ENCODE measurements at regions not wholly inside any gene's neighbourhood (a gene's known extent, or its start where the extent isn't known, plus 50 kb on each side); places are given as distances from the start of the nearest gene placed in this dataset.

DNA sequence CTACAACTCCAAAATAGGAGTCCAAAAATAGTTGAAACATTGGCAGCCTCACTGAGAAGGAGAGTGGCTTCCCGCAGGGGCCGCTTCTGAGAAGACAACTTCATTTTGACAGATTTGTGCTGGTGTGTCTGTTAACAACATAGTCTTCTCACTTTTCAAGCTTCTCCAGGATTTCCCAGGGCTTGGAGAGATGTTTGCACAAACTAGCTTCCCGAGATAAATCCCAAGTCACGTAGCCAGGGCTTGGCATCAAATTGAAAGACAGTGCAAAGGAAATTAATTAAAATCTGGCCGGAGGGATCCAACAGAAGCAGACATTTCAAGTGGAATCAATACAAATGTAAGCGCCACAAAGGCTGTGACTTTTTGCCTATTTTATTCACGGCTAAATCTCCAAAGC lies 630.2 kb downstream of the DHX35 start:
- no peak overlapping the region for H3K4me3 ChIP-seq (ENCODE audit: low read length)
- CTCF ChIA-PET: no interaction called here

DNA sequence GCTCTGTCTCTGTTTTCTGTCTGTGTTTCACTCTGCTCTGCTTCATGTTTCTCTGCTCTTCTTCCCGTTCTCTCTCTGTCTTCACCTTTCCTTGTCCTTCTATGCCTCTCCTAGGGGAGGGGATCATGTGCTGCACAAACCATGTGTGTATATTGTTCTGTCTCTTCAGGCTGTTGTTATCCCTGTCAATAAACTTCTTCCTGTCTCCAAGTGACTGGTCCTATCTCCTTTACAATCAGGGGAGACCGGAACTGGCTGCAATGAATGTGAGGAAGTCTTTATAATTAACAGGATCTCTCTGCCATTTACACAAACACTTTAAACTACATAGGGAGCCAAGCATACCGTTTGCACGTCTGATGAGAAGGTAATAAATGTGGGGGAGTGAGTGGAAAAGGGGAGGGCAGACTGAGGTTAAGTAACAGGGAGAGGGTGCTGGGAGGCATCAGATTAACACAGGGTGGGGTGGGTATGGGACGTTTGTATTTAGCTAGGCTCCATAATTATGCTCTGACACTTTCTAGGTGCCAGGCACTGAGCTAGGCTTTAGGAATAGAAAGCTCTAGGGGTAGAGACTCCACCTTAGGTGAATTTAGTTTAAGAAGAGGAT lies 626.1 kb downstream of the DHX35 start:
- no peak overlapping the region for H3K27ac ChIP-seq (ENCODE audit: low read depth, low read length)
- H3K27me3 ChIP-seq (ENCODE audit: insufficient read depth, low read length, poor library complexity, severe bottlenecking): no peaks in the 10 kb centered on the region
- no peaks in the 10 kb centered on the region for H3K36me3 ChIP-seq (ENCODE audit: insufficient read depth, low read length)
- ChIA-PET POLR2A (no interaction called here), CTCF (no interaction called here)
- Mint-ChIP-seq H3K36me3 (peaks cover 0 to 3% (median 0%) of the 10 kb centered on the region in 3 donors), H3K27me3 (peaks cover 0 to 5% of the 10 kb centered on the region in 2 donors), H3K9me3 (peaks cover 2 to 12% (median 5%) of the 10 kb centered on the region in 5 donors), H3K27ac (no peak overlapping the region), H3K4me1 (no peaks in the 10 kb centered on the region), H3K4me3 (no peak overlapping the region)
- no peaks in the 10 kb centered on the region for H3K9me3 ChIP-seq (ENCODE audit: low read length)
- DNase-seq: no peak
- H3K4me3 ChIP-seq (ENCODE audit: low read length): no peak overlapping the region
- H3K4me1 ChIP-seq (ENCODE audit: insufficient read depth, low read length): no peaks in the 10 kb centered on the region

More for the DNA sequence above, 630.2 kb downstream of the DHX35 start:
- no peaks in the 10 kb centered on the region for H3K36me3 ChIP-seq (ENCODE audit: insufficient read depth, low read length)
- POLR2A ChIA-PET: no interaction called here
- peaks cover 0 to 2% (median 0%) of the 10 kb centered on the region in 5 donors for H3K9me3 Mint-ChIP-seq
- no peaks in the 10 kb centered on the region for H3K4me1 ChIP-seq (ENCODE audit: insufficient read depth, low read length)
- no peaks in the 10 kb centered on the region for H3K4me1 Mint-ChIP-seq
- no peaks in the 10 kb centered on the region for H3K9me3 ChIP-seq (ENCODE audit: low read length)
- no peaks in the 10 kb centered on the region for H3K27me3 ChIP-seq (ENCODE audit: insufficient read depth, low read length, poor library complexity, severe bottlenecking)
- H3K27me3 Mint-ChIP-seq: peaks cover 0 to 5% of the 10 kb centered on the region in 2 donors
- no peak overlapping the region for H3K27ac ChIP-seq (ENCODE audit: low read depth, low read length)
- no peaks in the 10 kb centered on the region for H3K36me3 Mint-ChIP-seq
- no peak overlapping the region for H3K27ac Mint-ChIP-seq
- DNase-seq: no peak
- H3K4me3 Mint-ChIP-seq: no peak overlapping the region

DNA sequence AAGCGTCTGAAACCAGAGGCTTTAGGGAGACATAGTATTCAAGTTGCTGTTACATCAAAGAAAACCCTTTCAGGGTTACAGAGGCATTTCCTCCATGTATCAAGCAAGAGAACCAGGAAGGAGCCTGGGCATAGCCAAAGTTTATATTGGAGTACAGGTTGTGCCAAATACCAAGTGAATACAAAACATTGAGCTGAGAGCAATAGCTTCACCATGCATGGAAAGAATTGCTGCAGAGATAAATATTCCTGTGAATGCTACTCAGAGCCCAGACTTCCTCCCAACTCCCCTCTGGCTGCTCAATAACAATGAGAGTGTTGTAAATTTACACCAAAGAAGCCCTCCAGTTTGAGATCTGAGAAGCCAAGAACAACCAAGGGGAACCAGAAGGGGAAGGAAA lies 618.9 kb downstream of the DHX35 start:
- Mint-ChIP-seq H3K4me3 (no peak overlapping the region), H3K27ac (no peak overlapping the region)

DNA sequence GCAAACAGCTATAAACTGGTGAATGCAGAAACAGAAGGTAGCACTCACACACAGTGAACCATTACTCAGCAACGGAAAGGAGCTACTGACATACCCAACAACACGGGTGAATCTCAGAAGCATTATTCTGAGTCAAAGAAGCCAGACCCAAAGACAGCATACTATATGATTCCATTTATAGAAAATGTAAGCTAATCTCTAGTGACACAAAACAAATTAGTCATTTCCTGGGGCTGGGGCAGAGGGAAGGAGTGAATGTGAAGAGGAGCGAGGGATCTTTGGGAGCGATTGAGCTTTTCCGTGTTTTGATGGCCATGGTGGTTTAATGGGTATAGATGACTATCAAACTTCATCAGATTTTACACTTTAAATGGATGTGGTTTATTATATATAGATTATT lies 614.6 kb downstream of the DHX35 start:
- Mint-ChIP-seq H3K27me3 (peaks cover 0 to 2% of the 10 kb centered on the region in 2 donors), H3K9me3 (peaks cover 0 to 7% (median 3%) of the 10 kb centered on the region in 5 donors), H3K27ac (no peak overlapping the region), H3K36me3 (no peaks in the 10 kb centered on the region), H3K4me1 (no peaks in the 10 kb centered on the region), H3K4me3 (no peak overlapping the region)
- no peaks in the 10 kb centered on the region for H3K36me3 ChIP-seq (ENCODE audit: insufficient read depth, low read length)
- DNase-seq: no peak
- no peaks in the 10 kb centered on the region for H3K27me3 ChIP-seq (ENCODE audit: insufficient read depth, low read length, poor library complexity, severe bottlenecking)
- ChIA-PET CTCF (no interaction called here), POLR2A (no interaction called here)
- no peak overlapping the region for H3K27ac ChIP-seq (ENCODE audit: low read depth, low read length)
- H3K4me3 ChIP-seq (ENCODE audit: low read length): no peak overlapping the region
- H3K4me1 ChIP-seq (ENCODE audit: insufficient read depth, low read length): no peaks in the 10 kb centered on the region
- H3K9me3 ChIP-seq (ENCODE audit: low read length): no peaks in the 10 kb centered on the region

More for the DNA sequence above, 618.9 kb downstream of the DHX35 start:
- peaks cover 2 to 9% (median 7%) of the 10 kb centered on the region in 5 donors for H3K9me3 Mint-ChIP-seq
- Histone ChIP-seq H3K36me3 (ENCODE audit: insufficient read depth, low read length) (no peaks in the 10 kb centered on the region), H3K4me3 (ENCODE audit: low read length) (no peak overlapping the region), H3K9me3 (ENCODE audit: low read length) (no peaks in the 10 kb centered on the region), H3K4me1 (ENCODE audit: insufficient read depth, low read length) (no peaks in the 10 kb centered on the region), H3K27ac (ENCODE audit: low read depth, low read length) (no peak overlapping the region), H3K27me3 (ENCODE audit: insufficient read depth, low read length, poor library complexity, severe bottlenecking) (no peaks in the 10 kb centered on the region)
- ChIA-PET POLR2A (no interaction called here), CTCF (no interaction called here)
- H3K4me1 Mint-ChIP-seq: no peaks in the 10 kb centered on the region
- H3K27me3 Mint-ChIP-seq: no peaks in the 10 kb centered on the region
- no peak for DNase-seq
- H3K36me3 Mint-ChIP-seq: no peaks in the 10 kb centered on the region

DNA sequence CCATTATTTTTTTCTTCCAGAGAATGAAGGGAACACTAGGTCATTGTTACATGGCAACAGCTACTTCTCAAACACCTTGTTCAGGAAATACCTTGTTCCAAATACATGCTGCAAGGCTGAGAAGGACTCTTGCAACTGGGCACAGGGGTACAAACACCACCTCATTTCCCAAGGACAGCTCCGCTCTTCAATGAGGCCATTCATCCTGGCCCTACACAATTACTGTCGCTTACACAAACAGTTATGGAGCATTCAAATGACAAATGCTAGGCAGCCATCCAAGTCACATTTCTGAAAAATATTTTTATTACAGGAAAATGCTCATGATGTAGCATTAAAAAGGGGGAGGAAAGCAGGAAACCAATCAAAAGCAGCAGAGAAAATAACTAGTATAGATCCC lies 611.9 kb downstream of the DHX35 start:
- H3K27me3 Mint-ChIP-seq: peaks cover 0 to 2% of the 10 kb centered on the region in 2 donors
- Histone ChIP-seq H3K27ac (ENCODE audit: low read depth, low read length) (no peak overlapping the region), H3K4me1 (ENCODE audit: insufficient read depth, low read length) (no peaks in the 10 kb centered on the region), H3K27me3 (ENCODE audit: insufficient read depth, low read length, poor library complexity, severe bottlenecking) (no peaks in the 10 kb centered on the region), H3K36me3 (ENCODE audit: insufficient read depth, low read length) (no peaks in the 10 kb centered on the region), H3K9me3 (ENCODE audit: low read length) (no peaks in the 10 kb centered on the region), H3K4me3 (ENCODE audit: low read length) (no peak overlapping the region)
- H3K36me3 Mint-ChIP-seq: no peaks in the 10 kb centered on the region
- ChIA-PET POLR2A (no interaction called here), CTCF (no interaction called here)
- H3K9me3 Mint-ChIP-seq: peaks cover 0 to 7% (median 3%) of the 10 kb centered on the region in 5 donors
- no peak overlapping the region for H3K4me3 Mint-ChIP-seq
- H3K27ac Mint-ChIP-seq: no peak overlapping the region
- H3K4me1 Mint-ChIP-seq: no peaks in the 10 kb centered on the region
- no peak for DNase-seq

DNA sequence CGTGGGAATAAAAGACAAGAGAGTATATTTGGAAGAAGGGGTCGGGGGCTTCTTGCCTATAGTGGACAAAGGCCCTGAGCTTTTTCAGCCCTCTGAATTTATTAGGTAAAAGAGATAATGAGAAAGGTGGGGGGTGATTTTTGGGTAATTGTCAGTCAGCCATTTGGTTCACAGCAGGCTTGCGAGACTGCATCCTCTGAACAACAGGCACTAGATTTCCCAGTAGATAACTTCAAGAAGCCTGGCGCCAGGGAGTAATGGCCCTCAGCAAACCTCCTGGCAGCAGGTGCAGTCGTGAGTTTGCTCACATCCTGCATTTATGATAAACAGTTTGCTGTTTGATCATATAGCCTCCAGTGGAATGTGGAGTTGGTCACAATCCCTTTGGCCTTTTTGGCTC lies 609.0 kb downstream of the DHX35 start:
- H3K4me3 Mint-ChIP-seq: no peak overlapping the region
- no peaks in the 10 kb centered on the region for H3K4me1 Mint-ChIP-seq
- no peak overlapping the region for H3K27ac Mint-ChIP-seq
- ChIA-PET POLR2A (no interaction called here), CTCF (no interaction called here)
- H3K36me3 ChIP-seq (ENCODE audit: insufficient read depth, low read length): no peaks in the 10 kb centered on the region
- H3K9me3 ChIP-seq (ENCODE audit: low read length): no peaks in the 10 kb centered on the region
- H3K36me3 Mint-ChIP-seq: no peaks in the 10 kb centered on the region
- peaks cover 0 to 7% (median 3%) of the 10 kb centered on the region in 5 donors for H3K9me3 Mint-ChIP-seq
- peaks cover 0 to 2% of the 10 kb centered on the region in 2 donors for H3K27me3 Mint-ChIP-seq
- H3K27ac ChIP-seq (ENCODE audit: low read depth, low read length): no peak overlapping the region
- no peak for DNase-seq
- H3K4me1 ChIP-seq (ENCODE audit: insufficient read depth, low read length): no peaks in the 10 kb centered on the region
- no peaks in the 10 kb centered on the region for H3K27me3 ChIP-seq (ENCODE audit: insufficient read depth, low read length, poor library complexity, severe bottlenecking)
- no peak overlapping the region for H3K4me3 ChIP-seq (ENCODE audit: low read length)

DNA sequence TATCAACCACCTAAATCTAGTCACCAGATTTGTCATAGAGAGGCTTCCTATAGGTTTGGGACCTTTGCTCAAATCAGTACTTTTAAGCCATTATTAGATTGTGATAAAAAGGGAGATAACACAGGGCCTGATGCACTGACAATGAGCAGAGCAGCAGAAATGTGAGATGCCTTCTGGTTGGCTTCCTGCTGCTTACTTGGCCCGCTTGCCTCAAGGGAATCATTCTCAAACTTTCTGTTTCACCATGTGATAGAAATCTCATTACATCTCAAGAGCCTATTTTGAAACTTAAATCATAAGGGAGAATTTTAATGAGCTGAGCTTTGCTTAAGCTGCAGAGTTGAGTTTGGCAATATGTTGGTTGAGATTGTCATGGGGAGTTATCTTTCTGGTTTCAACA lies 606.0 kb downstream of the DHX35 start:
- Mint-ChIP-seq H3K4me1 (no peaks in the 10 kb centered on the region), H3K4me3 (no peak overlapping the region), H3K27ac (no peak overlapping the region), H3K9me3 (peaks cover 0 to 2% (median 0%) of the 10 kb centered on the region in 5 donors), H3K27me3 (no peaks in the 10 kb centered on the region), H3K36me3 (no peaks in the 10 kb centered on the region)
- no peaks in the 10 kb centered on the region for H3K4me1 ChIP-seq (ENCODE audit: insufficient read depth, low read length)
- H3K9me3 ChIP-seq (ENCODE audit: low read length): no peaks in the 10 kb centered on the region
- H3K27ac ChIP-seq (ENCODE audit: low read depth, low read length): no peak overlapping the region
- ChIA-PET CTCF (no interaction called here), POLR2A (no interaction called here)
- H3K27me3 ChIP-seq (ENCODE audit: insufficient read depth, low read length, poor library complexity, severe bottlenecking): no peaks in the 10 kb centered on the region
- DNase-seq: no peak
- H3K36me3 ChIP-seq (ENCODE audit: insufficient read depth, low read length): no peaks in the 10 kb centered on the region
- H3K4me3 ChIP-seq (ENCODE audit: low read length): no peak overlapping the region

DNA sequence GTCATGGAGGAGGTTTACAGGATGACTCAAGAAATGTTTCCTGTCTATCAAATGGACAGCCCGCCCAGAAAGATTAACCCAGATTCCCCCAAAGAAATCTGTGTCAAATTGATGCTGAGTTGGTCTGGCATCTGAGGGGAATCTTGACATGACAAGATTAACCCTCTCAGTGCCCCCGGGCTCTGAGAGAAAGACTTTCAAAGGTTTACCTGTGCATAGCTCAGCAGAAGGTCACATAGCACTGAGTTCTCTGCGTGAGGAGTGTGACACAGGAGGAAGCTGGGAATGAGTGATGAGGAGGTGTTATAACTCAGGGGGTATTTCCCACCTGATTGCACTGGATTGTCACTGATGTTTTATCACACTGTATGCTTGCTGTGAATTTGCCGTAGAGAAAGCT lies 601.2 kb downstream of the DHX35 start:
- no peak overlapping the region for H3K4me3 ChIP-seq (ENCODE audit: low read length)
- Mint-ChIP-seq H3K36me3 (no peaks in the 10 kb centered on the region), H3K4me3 (no peak overlapping the region), H3K4me1 (no peaks in the 10 kb centered on the region), H3K27ac (no peak overlapping the region), H3K9me3 (no peaks in the 10 kb centered on the region), H3K27me3 (no peaks in the 10 kb centered on the region)
- DNase-seq: no peak
- ChIA-PET CTCF (no interaction called here), POLR2A (no interaction called here)
- no peak overlapping the region for H3K27ac ChIP-seq (ENCODE audit: low read depth, low read length)
- no peaks in the 10 kb centered on the region for H3K27me3 ChIP-seq (ENCODE audit: insufficient read depth, low read length, poor library complexity, severe bottlenecking)
- no peaks in the 10 kb centered on the region for H3K9me3 ChIP-seq (ENCODE audit: low read length)
- H3K36me3 ChIP-seq (ENCODE audit: insufficient read depth, low read length): no peaks in the 10 kb centered on the region
- H3K4me1 ChIP-seq (ENCODE audit: insufficient read depth, low read length): no peaks in the 10 kb centered on the region

DNA sequence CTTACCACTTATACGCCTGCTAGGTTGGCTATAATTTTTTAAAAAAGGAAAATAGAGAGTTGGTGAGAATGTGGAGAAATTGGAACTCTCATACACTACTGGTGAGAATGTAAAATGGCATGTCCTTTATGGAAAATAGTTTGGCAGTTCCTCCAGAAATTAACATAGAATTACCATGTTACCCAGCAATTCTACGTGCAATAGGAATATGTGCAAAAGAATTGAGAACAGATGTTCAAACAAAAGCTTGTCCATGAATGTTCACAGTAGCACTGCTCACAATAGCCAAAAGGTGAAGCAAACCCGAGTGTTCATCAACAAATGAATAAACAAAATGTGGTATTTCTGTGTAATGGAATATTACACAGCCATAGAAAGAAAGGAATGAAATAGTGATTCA lies 592.2 kb downstream of the DHX35 start:
- no peak overlapping the region for H3K4me3 Mint-ChIP-seq
- no peak for DNase-seq
- POLR2A ChIA-PET: no interaction called here
- H3K9me3 Mint-ChIP-seq: peaks cover 0 to 8% (median 0%) of the 10 kb centered on the region in 5 donors
- no peaks in the 10 kb centered on the region for H3K36me3 Mint-ChIP-seq
- Histone ChIP-seq H3K36me3 (ENCODE audit: insufficient read depth, low read length) (no peaks in the 10 kb centered on the region), H3K27me3 (ENCODE audit: insufficient read depth, low read length, poor library complexity, severe bottlenecking) (no peaks in the 10 kb centered on the region), H3K9me3 (ENCODE audit: low read length) (no peaks in the 10 kb centered on the region), H3K4me1 (ENCODE audit: insufficient read depth, low read length) (no peaks in the 10 kb centered on the region), H3K4me3 (ENCODE audit: low read length) (no peak overlapping the region), H3K27ac (ENCODE audit: low read depth, low read length) (no peak overlapping the region)
- CTCF ChIA-PET: no interaction called here
- no peaks in the 10 kb centered on the region for H3K27me3 Mint-ChIP-seq
- H3K27ac Mint-ChIP-seq: no peak overlapping the region
- H3K4me1 Mint-ChIP-seq: no peaks in the 10 kb centered on the region
